ENCODE measurements at regions not wholly inside any gene's neighbourhood (a gene's known extent, or its start where the extent isn't known, plus 50 kb on each side); places are given as distances from the start of the nearest gene placed in this dataset.
A peak's percentile ranks its signal among the peaks of the same experiment; 100 is the strongest.

- DNase-seq, result peak; percentile 77
Measured at GRCh38 chr16:64638766-64639165, 483.1 kb downstream of the CDH11 start.

GRCh38 chr16:64629622-64630021 lies 492.2 kb downstream of the CDH11 start:
- peak; percentile 13 for DNase-seq

GRCh38 chr16:64627781-64628180 lies 494.1 kb downstream of the CDH11 start:
- DNase-seq, result peak; percentile 95

GRCh38 chr16:64627288-64627687 lies 494.6 kb downstream of the CDH11 start:
- peak; percentile 80 for DNase-seq

- DNase-seq, result peak; percentile 98
Measured at GRCh38 chr16:64626776-64627175, 495.1 kb downstream of the CDH11 start.

GRCh38 chr16:64621616-64622015 lies 500.2 kb downstream of the CDH11 start:
- no peak for DNase-seq

- peak; percentile 93 for DNase-seq
Measured at GRCh38 chr16:64617836-64618476, 503.9 kb downstream of the CDH11 start.

- peak; percentile 94 for DNase-seq
Measured at GRCh38 chr16:64615630-64616280, 506.1 kb downstream of the CDH11 start.

GRCh38 chr16:64596196-64596595 lies 525.7 kb downstream of the CDH11 start:
- DNase-seq, result no peak

- no peak for DNase-seq
Measured at GRCh38 chr16:64590513-64590912, 531.4 kb downstream of the CDH11 start.

GRCh38 chr16:64589836-64590235 lies 532.0 kb downstream of the CDH11 start:
- DNase-seq, result no peak

- peak; percentile 33 for DNase-seq
Measured at GRCh38 chr16:64586781-64587180, 535.1 kb downstream of the CDH11 start.

- no peak for DNase-seq
Measured at GRCh38 chr16:64585367-64585766, 536.5 kb downstream of the CDH11 start.

- DNase-seq, result peak; percentile 22
Measured at GRCh38 chr16:64580558-64580957, 541.3 kb downstream of the CDH11 start.

- DNase-seq, result no peak
Measured at GRCh38 chr16:64579712-64580111, 542.2 kb downstream of the CDH11 start.

GRCh38 chr16:64545768-64546167 lies 576.1 kb downstream of the CDH11 start:
- DNase-seq, result peak; percentile 13

GRCh38 chr16:64544859-64545258 lies 577.0 kb downstream of the CDH11 start:
- no peak for DNase-seq

- DNase-seq, result no peak
Measured at GRCh38 chr16:64543441-64543840, 578.4 kb downstream of the CDH11 start.

GRCh38 chr16:64543031-64543430 lies 578.8 kb downstream of the CDH11 start:
- DNase-seq, result no peak

GRCh38 chr16:64542152-64542551 lies 579.7 kb downstream of the CDH11 start:
- DNase-seq, result no peak

GRCh38 chr16:64541621-64542020 lies 580.2 kb downstream of the CDH11 start:
- no peak for DNase-seq

GRCh38 chr16:64540434-64540833 lies 581.4 kb downstream of the CDH11 start:
- no peak for DNase-seq

GRCh38 chr16:64539811-64540371 lies 582.0 kb downstream of the CDH11 start:
- DNase-seq, result no peak

- DNase-seq, result no peak
Measured at GRCh38 chr16:64534180-64534780, 587.6 kb downstream of the CDH11 start.

All from NCI-H2171 treated with DMSO at 0.1 percent for 48 hours (cell line).